Prostate gland (tissue), 2 donors: ENCODE measurements at regions not wholly inside any gene's neighbourhood (a gene's known extent, or its start where the extent isn't known, plus 50 kb on each side); places are given as distances from the start of the nearest gene placed in this dataset.

Experiments
- DNase-seq: peaks from one replicate; pipeline ENCODE4 v3.0.0-alpha.2; 2019; ENCODE audit warnings: low spot score
- H3K27ac ChIP-seq, 2 donors: fragments of 200-600 bp; sonication (generic); 2 replicates each; pipeline ENCODE4 v1.5.1; 2017 to 2019
- H3K27me3 ChIP-seq: fragments of 200-600 bp; sonication (generic); replicated peaks from 2 replicates; pipeline ENCODE4 v1.5.1; 2019; ENCODE audit not compliant: insufficient read depth
- H3K36me3 ChIP-seq, 2 donors: fragments of 200-600 bp; sonication (generic); 1 replicate in 1 of 2; 2 replicates in 1 of 2; pipeline versions ENCODE4 v1.5.1 to v1.8.1; 2017 to 2019
- H3K4me1 ChIP-seq: fragments of 200-600 bp; sonication (generic); replicated peaks from 2 replicates; pipeline ENCODE4 v1.5.1; 2019
- H3K4me3 ChIP-seq, 2 donors: fragments of 200-600 bp; sonication (generic); 2 replicates each; pipeline ENCODE4 v1.5.1; 2017 to 2019
- H3K9me3 ChIP-seq: fragments of 200-600 bp; sonication (generic); 2 replicates; pipeline ENCODE4 v1.5.1; 2017
- CTCF ChIP-seq, 4 experiments: fragments of 200-600 bp in 2 of 4; fragments of 450-650 bp in 2 of 4; sonication (generic) in 2 of 4; IDR thresholded peaks; 1 replicate in 3 of 4; 2 replicates in 1 of 4; pipeline ENCODE4 v1.5.1; 2016 to 2019; ENCODE audit warnings: antibody characterized with exemption in 4 of 4, mild to moderate bottlenecking in 2 of 4, moderate library complexity in 2 of 4
- POLR2A ChIP-seq: fragments of 450-650 bp; IDR thresholded peaks from one replicate; pipeline ENCODE4 v1.6.1; 2016; ENCODE audit warnings: antibody characterized with exemption, mild to moderate bottlenecking
- POLR2AphosphoS5 ChIP-seq: sonication (generic); formaldehyde crosslinking; IDR thresholded peaks from one replicate; pipeline ENCODE4 v1.6.1; 2017; ENCODE audit warnings: antibody characterized with exemption
- WGBS: methylation state at CpG from one replicate; pipeline ENCODE4 v1.1.5; 2018; 5-methylcytosine and 5-hydroxymethylcytosine counted together
- intact Hi-C: fragments of 100-400 bp; cut with DNase I; formaldehyde crosslinking; loops from one replicate; pipeline ENCODE4 v1.14.2; 2022

- Histone ChIP-seq H3K4me1 (no peaks in the 10 kb centered on the region), H3K9me3 (no peaks in the 10 kb centered on the region), H3K36me3 (no peaks in the 10 kb centered on the region), H3K27ac (no peak overlapping the region), H3K4me3 (no peak overlapping the region), H3K27me3 (no peaks in the 10 kb centered on the region)
- intact Hi-C loops: no loop called here
- TF ChIP-seq CTCF (IDR thresholded peaks at IDR 0.05) (no peak), POLR2A (no peak), POLR2AphosphoS5 (no peak)
- DNase-seq: no peak
- 87% methylated on average over 10 of the region's 10 CpGs for WGBS
These were observed 253.0 kb upstream of the FANCL start for GRCh38 chr2:58494071-58494501.

GRCh38 chr2:58484629-58485028 lies 243.5 kb upstream of the FANCL start:
- Histone ChIP-seq H3K9me3 (no peaks in the 10 kb centered on the region), H3K4me3 (no peak overlapping the region), H3K4me1 (no peaks in the 10 kb centered on the region), H3K27ac (no peak overlapping the region), H3K36me3 (no peaks in the 10 kb centered on the region), H3K27me3 (no peaks in the 10 kb centered on the region)
- no peak for TF ChIP-seq POLR2AphosphoS5
- TF ChIP-seq POLR2A: no peak
- TF ChIP-seq CTCF (IDR thresholded peaks at IDR 0.05): no peak
- WGBS: 93% methylated on average over 4 of the region's 4 CpGs
- intact Hi-C loops: no loop called here
- no peak for DNase-seq

- 63% methylated on average over 1 of the region's 1 CpG for WGBS
- Histone ChIP-seq H3K36me3 (no peaks in the 10 kb centered on the region), H3K4me3 (no peak overlapping the region), H3K9me3 (no peaks in the 10 kb centered on the region), H3K4me1 (no peaks in the 10 kb centered on the region), H3K27me3 (no peaks in the 10 kb centered on the region), H3K27ac (no peak overlapping the region)
- no peak for DNase-seq
- TF ChIP-seq CTCF (IDR thresholded peaks at IDR 0.05): no peak
- no peak for TF ChIP-seq POLR2A
- no peak for TF ChIP-seq POLR2AphosphoS5
- intact Hi-C loops: no loop called here
These were observed 243.1 kb upstream of the FANCL start for GRCh38 chr2:58484221-58484620.

GRCh38 chr2:58483307-58483706 lies 242.2 kb upstream of the FANCL start:
- H3K27me3 ChIP-seq: no peaks in the 10 kb centered on the region
- no peaks in the 10 kb centered on the region for H3K36me3 ChIP-seq
- 81% methylated on average over 3 of the region's 3 CpGs for WGBS
- DNase-seq: no peak
- H3K9me3 ChIP-seq: no peaks in the 10 kb centered on the region
- H3K4me1 ChIP-seq: no peaks in the 10 kb centered on the region
- H3K4me3 ChIP-seq: no peak overlapping the region
- TF ChIP-seq POLR2AphosphoS5: no peak
- TF ChIP-seq POLR2A: no peak
- no peak for TF ChIP-seq CTCF (IDR thresholded peaks at IDR 0.05)
- H3K27ac ChIP-seq: no peak overlapping the region
- intact Hi-C loops: no loop called here

- DNase-seq: no peak
- no peaks in the 10 kb centered on the region for H3K9me3 ChIP-seq
- WGBS: 75% methylated on average over 2 of the region's 2 CpGs
- intact Hi-C loops: no loop called here
- TF ChIP-seq POLR2A (no peak), POLR2AphosphoS5 (no peak), CTCF (IDR thresholded peaks at IDR 0.05) (no peak)
- H3K27me3 ChIP-seq: no peaks in the 10 kb centered on the region
- no peaks in the 10 kb centered on the region for H3K36me3 ChIP-seq
- H3K4me1 ChIP-seq: no peaks in the 10 kb centered on the region
- no peak overlapping the region for H3K4me3 ChIP-seq
- no peak overlapping the region for H3K27ac ChIP-seq
These were observed 240.5 kb upstream of the FANCL start for GRCh38 chr2:58481670-58482069.
